NCI-H2107 treated with DMSO at 0.1 percent for 48 hours (cell line): ENCODE measurements at regions not wholly inside any gene's neighbourhood (a gene's known extent, or its start where the extent isn't known, plus 50 kb on each side); places are given as distances from the start of the nearest gene placed in this dataset.

Experiments
- DNase-seq: peaks from one replicate; lab custom pipeline; 2025; ENCODE audit not compliant: unreplicated experiment; lab: John Stamatoyannopoulos, UW

DNA sequence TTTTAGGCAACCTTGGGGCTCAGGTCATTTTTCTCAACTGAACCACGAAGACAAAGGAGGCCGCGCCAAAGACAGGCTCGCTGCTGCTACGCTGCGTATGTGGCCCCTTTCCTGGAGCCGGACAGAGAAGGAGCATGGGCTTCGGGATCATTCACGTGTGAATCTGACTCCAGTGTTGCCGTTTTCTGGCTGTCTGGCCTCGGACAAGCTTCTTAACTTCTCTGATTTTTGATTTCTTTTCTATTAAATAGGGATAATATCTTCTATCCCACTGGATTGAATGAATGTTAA, 50.8 kb upstream of the ZNF366 start:
- no peak for DNase-seq

DNA sequence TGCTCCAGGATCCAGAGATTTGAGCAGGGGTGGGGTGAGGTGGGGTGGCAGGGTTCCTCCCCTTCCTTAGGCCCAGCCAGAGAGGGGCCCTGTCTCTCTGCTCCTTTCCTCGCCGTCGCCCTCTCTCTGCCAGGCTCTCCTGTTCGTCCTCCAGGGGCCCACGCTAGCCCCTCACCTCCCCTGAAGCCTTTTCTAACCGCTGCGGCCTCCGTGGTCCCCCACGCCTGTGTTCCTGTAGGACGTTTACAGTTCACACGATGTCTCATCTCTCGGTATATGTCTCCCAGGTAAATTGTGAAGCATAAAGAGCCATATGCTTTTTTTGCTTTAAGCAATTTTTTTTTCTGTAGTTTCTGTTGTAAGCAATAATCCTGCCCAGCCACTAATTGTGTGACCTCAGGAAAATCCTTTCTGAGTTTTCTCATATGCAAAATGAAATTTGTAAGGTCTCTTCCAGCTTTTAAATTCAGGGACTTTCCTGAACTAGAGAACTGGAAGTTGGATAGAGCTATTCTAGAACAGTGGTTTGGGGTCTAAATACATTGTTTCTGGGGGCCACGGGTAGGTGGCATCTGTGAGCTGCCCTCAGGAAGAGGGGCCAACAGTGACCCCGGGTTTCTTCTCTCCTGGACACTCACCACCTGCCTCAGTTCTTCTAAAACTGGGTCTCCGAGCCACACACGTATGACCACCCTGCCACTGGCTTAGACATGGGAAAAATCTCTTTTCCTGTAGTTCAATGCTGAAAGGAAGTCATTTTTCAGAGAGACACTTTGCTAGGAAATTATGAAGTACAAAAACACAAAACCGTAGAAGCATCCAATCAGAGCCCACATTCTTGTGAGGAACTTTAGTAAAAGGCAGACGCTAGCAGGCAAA, 50.2 kb upstream of the ZNF366 start:
- no peak for DNase-seq
